ENCODE measurements at regions not wholly inside any gene's neighbourhood (a gene's known extent, or its start where the extent isn't known, plus 50 kb on each side); places are given as distances from the start of the nearest gene placed in this dataset.

DNA sequence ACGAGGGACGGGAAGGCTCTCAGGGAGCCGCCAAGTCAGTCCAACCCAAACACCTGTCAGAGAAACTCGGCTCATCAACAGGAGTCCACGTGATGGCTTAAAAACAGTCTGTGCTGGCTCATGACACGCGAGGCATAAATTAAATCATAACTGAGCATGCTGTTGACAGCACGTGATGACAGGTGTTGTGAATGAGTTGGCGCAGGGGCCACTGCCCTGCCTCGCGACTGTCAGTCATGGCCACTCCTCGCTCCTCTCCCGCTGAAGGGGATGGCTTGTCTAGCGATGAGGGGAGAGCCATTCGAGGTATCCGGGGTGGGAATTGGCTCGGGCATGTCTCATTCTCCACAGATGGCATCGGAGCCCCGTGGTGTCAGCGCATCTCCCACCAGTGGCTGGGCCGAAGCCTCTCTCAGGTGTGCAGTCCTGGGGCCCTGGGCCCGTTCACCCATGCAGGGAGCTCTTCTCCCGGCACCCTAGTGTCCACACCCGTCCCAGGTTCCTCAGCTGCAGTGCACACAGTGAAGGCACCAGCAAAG lies 313.3 kb downstream of the BMP7 start:
- no TSS peak for BruUV-seq (replicated peaks)
- H3K27ac ChIP-seq (ENCODE audit: low read depth, low read length): no peak overlapping the region
- no peak for ATAC-seq
- ChIA-PET CTCF (no interaction called here), POLR2A (no interaction called here), RAD21 (ENCODE audit: low non-redundant PET in 1 of 2, low total read pairs in 2 of 2, uncharacterized antibody in 2 of 2, unreplicated experiment in 2 of 2) (no interaction called here)
- TF ChIP-seq TCF7L2 (IDR thresholded peaks at IDR 0.05; ENCODE audit: borderline replicate concordance, extremely low read depth, insufficient read depth, insufficient read length) (no peak), CEBPB (IDR thresholded peaks at IDR 0.05; ENCODE audit: low read depth) (no peak)
- TF ChIP-seq, protein P1, sequence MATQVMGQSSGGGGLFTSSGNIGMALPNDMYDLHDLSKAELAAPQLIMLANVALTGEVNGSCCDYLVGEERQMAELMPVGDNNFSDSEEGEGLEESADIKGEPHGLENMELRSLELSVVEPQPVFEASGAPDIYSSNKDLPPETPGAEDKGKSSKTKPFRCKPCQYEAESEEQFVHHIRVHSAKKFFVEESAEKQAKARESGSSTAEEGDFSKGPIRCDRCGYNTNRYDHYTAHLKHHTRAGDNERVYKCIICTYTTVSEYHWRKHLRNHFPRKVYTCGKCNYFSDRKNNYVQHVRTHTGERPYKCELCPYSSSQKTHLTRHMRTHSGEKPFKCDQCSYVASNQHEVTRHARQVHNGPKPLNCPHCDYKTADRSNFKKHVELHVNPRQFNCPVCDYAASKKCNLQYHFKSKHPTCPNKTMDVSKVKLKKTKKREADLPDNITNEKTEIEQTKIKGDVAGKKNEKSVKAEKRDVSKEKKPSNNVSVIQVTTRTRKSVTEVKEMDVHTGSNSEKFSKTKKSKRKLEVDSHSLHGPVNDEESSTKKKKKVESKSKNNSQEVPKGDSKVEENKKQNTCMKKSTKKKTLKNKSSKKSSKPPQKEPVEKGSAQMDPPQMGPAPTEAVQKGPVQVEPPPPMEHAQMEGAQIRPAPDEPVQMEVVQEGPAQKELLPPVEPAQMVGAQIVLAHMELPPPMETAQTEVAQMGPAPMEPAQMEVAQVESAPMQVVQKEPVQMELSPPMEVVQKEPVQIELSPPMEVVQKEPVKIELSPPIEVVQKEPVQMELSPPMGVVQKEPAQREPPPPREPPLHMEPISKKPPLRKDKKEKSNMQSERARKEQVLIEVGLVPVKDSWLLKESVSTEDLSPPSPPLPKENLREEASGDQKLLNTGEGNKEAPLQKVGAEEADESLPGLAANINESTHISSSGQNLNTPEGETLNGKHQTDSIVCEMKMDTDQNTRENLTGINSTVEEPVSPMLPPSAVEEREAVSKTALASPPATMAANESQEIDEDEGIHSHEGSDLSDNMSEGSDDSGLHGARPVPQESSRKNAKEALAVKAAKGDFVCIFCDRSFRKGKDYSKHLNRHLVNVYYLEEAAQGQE (IDR thresholded peaks at IDR 0.05; ENCODE audit: low read depth): no peak
- no peaks in the 10 kb centered on the region for H3K27me3 ChIP-seq (ENCODE audit: insufficient read depth, low read length)
- H3K4me3 ChIP-seq (replicated peaks in 1 of 2; ENCODE audit: low read depth in 1 of 2, low read length in 2 of 2): no peak overlapping the region
- intact Hi-C loops (cut with micrococcal nuclease): no loop called here
- H3K36me3 ChIP-seq (ENCODE audit: control insufficient read depth in 1 of 2, insufficient read depth in 2 of 2, low read length in 2 of 2): no peaks in the 10 kb centered on the region
- no peaks in the 10 kb centered on the region for H3K4me1 ChIP-seq (ENCODE audit: control insufficient read depth in 1 of 2, insufficient read depth in 2 of 2, low read length in 2 of 2)
- DNase-seq (ENCODE audit: low read depth, low spot score): no peak
- H4K20me1 ChIP-seq (ENCODE audit: insufficient read depth): no peaks in the 10 kb centered on the region
- H3K9me3 ChIP-seq (ENCODE audit: control insufficient read depth in 1 of 2, insufficient read depth in 1 of 2, low read depth in 1 of 2, low read length in 2 of 2): no peaks in the 10 kb centered on the region
- H3K79me2 ChIP-seq (ENCODE audit: insufficient read depth, low read length): no peaks in the 10 kb centered on the region
- no peak overlapping the region for H3K4me2 ChIP-seq (ENCODE audit: low read length)
- no peaks in the 10 kb centered on the region for H3K9me2 ChIP-seq (ENCODE audit: insufficient read depth)
- no peak overlapping the region for H2AFZ ChIP-seq (ENCODE audit: low read depth, low read length, poor library complexity, severe bottlenecking)
- no peak overlapping the region for H3K9ac ChIP-seq (ENCODE audit: low read length)

DNA sequence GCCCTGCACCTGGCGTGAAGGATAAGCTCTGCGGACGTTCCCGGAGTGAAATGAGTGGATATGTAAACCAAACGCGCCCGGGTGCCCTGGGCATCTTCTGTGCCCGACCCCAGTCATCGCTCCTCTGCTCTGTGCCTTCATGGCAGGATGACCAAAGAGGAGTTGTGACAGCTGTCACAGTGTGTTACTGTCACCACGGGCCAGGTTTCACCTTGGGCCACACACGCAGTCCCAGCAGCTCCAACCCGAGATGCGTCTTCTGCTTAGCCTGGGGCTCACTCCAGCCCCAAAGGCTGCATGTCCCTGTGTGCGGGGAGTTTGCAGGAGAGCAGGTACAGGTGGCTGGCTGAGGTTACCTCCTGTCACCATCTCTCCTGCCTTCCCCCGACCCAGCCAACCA lies 311.6 kb downstream of the BMP7 start:
- no peaks in the 10 kb centered on the region for H3K79me2 ChIP-seq (ENCODE audit: insufficient read depth, low read length)
- DNase-seq (ENCODE audit: low read depth, low spot score): no peak
- no peaks in the 10 kb centered on the region for H3K9me3 ChIP-seq (ENCODE audit: control insufficient read depth in 1 of 2, insufficient read depth in 1 of 2, low read depth in 1 of 2, low read length in 2 of 2)
- ChIA-PET CTCF (interaction anchor here (1.7 to 2.4 kb wide), 2 partner anchors 19 to 111 kb away, joined by 4 to 6 read pairs; no protein-coding TSS in a partner anchor), POLR2A (no interaction called here), RAD21 (ENCODE audit: low non-redundant PET in 1 of 2, low total read pairs in 2 of 2, uncharacterized antibody in 2 of 2, unreplicated experiment in 2 of 2) (no interaction called here)
- no peaks in the 10 kb centered on the region for H3K9me2 ChIP-seq (ENCODE audit: insufficient read depth)
- H3K4me2 ChIP-seq (ENCODE audit: low read length): no peak overlapping the region
- H3K4me1 ChIP-seq (ENCODE audit: control insufficient read depth in 1 of 2, insufficient read depth in 2 of 2, low read length in 2 of 2): no peaks in the 10 kb centered on the region
- H3K27ac ChIP-seq (ENCODE audit: low read depth, low read length): no peak overlapping the region
- ATAC-seq: no peak
- no peak overlapping the region for H3K4me3 ChIP-seq (replicated peaks in 1 of 2; ENCODE audit: low read depth in 1 of 2, low read length in 2 of 2)
- H3K9ac ChIP-seq (ENCODE audit: low read length): no peak overlapping the region
- no peaks in the 10 kb centered on the region for H3K36me3 ChIP-seq (ENCODE audit: control insufficient read depth in 1 of 2, insufficient read depth in 2 of 2, low read length in 2 of 2)
- H4K20me1 ChIP-seq (ENCODE audit: insufficient read depth): no peaks in the 10 kb centered on the region
- no TSS peak for BruUV-seq (replicated peaks)
- no peaks in the 10 kb centered on the region for H3K27me3 ChIP-seq (ENCODE audit: insufficient read depth, low read length)
- intact Hi-C loops (cut with micrococcal nuclease): no loop called here
- H2AFZ ChIP-seq (ENCODE audit: low read depth, low read length, poor library complexity, severe bottlenecking): no peak overlapping the region
- TF ChIP-seq SP1 (IDR thresholded peaks at IDR 0.05; ENCODE audit: low read depth): no peak
- TF ChIP-seq POLR2AphosphoS5 (IDR thresholded peaks at IDR 0.05; ENCODE audit: low read depth, low read length): no peak
- TF ChIP-seq, protein P1 (IDR thresholded peaks at IDR 0.05; ENCODE audit: low read depth): no peak
- TF ChIP-seq SIN3A (IDR thresholded peaks at IDR 0.05; ENCODE audit: low read depth): no peak
- no peak for TF ChIP-seq JUND (IDR thresholded peaks at IDR 0.05)
- no peak for TF ChIP-seq TCF7L2 (IDR thresholded peaks at IDR 0.05; ENCODE audit: borderline replicate concordance, extremely low read depth, insufficient read depth, insufficient read length)
- TF ChIP-seq, protein P2, sequence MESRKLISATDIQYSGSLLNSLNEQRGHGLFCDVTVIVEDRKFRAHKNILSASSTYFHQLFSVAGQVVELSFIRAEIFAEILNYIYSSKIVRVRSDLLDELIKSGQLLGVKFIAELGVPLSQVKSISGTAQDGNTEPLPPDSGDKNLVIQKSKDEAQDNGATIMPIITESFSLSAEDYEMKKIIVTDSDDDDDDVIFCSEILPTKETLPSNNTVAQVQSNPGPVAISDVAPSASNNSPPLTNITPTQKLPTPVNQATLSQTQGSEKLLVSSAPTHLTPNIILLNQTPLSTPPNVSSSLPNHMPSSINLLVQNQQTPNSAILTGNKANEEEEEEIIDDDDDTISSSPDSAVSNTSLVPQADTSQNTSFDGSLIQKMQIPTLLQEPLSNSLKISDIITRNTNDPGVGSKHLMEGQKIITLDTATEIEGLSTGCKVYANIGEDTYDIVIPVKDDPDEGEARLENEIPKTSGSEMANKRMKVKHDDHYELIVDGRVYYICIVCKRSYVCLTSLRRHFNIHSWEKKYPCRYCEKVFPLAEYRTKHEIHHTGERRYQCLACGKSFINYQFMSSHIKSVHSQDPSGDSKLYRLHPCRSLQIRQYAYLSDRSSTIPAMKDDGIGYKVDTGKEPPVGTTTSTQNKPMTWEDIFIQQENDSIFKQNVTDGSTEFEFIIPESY (IDR thresholded peaks at IDR 0.05; ENCODE audit: extremely low read depth, insufficient replicate concordance, low read length): no peak
- TF ChIP-seq YY1 (IDR thresholded peaks at IDR 0.05; ENCODE audit: extremely low read depth, insufficient replicate concordance, low read depth, low read length): no peak
- no peak for TF ChIP-seq EZH2 (IDR thresholded peaks at IDR 0.05)
